ENCODE measurements at regions not wholly inside any gene's neighbourhood (a gene's known extent, or its start where the extent isn't known, plus 50 kb on each side); places are given as distances from the start of the nearest gene placed in this dataset.

GRCh38 chr5:125190232-125191087 is 444.0 kb upstream of the ZNF608 start:
- no peak for DNase-seq

DNA sequence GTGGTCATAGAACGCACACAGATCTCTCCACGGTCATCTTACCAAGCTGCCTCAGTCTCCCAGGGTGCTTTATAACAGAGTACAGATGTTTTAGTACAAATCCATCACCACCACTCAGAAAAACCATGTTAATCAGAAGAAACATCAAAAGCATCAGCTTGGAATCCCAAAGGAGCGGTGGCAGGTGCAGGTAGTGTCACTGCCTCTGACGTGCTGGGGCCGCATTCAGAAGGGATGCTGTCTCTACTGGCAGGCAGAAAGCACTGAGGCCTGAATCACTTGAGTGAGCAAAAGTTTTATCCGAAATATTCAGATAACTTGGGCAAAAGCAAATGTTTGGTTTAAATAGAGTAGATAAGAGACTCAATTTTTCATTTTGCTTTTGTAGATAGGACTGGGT is 448.4 kb upstream of the ZNF608 start:
- no peak for DNase-seq

DNA sequence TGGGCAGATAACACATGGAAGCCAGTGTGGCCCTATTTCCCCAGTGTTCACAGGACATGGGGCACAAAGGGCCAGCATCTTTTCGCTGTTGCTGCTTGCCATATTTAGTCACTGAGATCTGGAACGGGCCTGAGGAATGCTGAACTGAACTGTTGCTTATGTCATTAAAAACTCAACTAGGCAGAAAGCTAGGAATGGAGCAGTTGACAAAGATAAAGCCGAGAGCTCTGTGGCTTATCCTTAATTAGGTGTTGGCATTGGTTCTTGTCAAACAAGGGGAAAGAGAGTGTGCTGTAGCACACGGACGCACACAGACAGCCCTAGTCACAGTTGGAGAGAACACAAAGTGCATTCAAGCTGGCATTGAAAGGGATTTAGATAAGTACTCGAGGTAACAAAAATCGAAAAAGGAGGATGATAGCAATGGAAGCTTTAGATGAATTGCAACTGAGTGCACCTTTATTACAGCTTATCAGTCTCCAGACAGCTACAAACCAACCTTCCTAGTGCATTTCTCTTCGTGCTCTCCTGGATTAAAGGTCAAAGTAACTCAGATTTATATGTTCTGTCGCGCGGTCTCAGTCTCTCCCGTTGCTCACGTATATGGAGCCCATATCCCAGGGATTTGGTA is 450.2 kb upstream of the ZNF608 start:
- DNase-seq: no peak

DNA sequence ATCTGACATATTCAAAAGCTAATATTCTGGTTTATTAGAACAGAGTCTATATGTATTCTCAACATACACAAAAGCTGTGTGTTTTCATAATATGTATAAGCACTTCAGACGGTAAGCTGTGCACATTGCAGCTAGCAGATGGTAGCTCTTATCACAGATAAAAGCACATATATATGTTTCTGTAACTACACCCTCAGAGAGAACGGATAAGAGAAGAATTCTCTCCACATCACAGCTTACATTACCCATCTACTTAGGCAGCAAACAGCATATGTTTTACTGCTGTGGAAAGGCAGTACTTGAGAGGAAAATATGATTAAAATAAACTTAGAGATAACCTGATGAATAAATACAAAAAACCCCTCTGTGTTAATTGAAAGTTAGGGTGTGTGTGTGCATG is 450.9 kb upstream of the ZNF608 start:
- DNase-seq: no peak

- peak; percentile 88 for DNase-seq
These were observed 452.0 kb upstream of the ZNF608 start for GRCh38 chr5:125198270-125198974.

DNA sequence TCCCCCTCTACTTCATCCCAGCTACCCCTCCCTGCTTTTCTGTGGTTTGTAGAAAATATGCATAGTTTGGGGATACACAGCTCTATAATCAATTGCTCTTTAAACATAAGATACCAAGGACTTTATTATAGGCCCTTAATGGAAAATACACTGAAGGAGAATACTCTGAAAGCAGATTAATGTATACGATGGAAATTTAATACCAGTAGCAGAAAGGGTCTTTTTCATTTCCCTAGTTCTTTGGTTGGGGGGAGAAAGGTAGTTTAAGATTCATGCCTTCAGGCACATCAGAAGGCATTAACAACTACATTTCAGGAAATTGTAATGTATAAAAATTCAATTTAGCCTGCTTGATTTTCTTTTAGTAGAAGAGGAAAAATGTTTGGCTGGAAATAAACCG is 452.9 kb upstream of the ZNF608 start:
- DNase-seq: no peak

DNA sequence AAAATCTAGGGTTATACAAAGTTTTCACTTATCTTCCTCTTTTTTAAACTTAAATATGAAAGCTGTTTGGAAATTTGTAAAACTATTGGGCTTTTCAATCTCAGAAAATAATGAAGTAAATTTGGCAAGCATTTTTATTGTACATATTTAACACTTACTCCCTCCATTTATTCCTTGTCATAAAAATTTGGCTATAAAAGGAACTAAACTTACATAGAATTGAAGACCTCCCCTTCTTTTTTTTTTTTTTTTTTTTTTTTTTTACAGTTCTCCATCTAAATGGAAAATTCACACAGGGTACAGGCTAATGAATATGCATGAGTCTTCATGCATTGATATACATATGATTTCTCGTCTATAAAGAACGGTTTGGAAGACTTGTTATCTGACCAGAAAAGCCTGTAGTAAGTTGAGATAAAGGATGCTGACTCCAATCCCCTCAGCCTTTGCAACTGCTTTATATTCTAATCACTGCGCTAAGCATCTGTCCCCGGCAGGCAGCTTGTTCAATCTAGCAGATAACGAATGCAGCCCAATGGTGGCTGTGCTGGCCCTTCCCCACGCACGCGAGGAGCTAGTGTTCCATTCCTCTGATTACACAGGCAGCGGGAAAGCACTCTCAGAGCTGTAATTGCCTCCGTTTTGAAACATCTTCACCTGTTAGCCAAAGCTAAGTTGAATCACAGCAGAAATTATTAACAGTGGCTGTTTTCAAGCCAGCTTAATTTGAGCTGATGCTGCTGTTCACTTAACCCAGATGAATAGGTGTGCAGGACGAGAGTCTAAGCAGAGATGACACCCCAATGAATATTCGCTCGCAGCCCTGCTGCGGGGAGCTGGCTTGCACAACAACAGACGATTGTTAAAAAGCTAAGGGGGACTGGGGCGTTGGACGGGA is 453.8 kb upstream of the ZNF608 start:
- DNase-seq: peak; percentile 38

DNA sequence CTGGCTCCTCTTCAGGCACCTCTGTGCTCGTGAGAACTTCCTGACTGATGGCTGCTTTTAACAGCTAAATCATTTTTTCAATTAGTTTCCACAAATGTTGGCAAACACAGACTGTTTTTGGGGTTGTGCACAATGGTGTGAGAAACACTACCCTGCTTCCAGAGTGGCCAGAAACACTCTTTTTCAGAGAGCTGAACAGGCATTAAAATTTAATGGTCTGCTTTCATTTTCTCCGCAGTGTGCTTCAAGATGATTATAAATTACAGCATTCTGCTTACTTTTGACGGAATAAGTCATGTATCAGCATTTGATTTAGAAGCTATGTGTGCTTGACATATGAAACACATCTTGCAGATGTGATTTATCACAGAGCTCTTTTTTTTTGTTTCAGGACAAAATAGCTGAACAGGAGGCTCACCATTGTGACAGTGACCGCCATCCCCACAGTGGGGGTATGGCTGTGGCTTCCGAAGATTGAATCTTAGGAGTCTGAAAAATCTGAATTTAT is 454.5 kb upstream of the ZNF608 start:
- no peak for DNase-seq

- no peak for DNase-seq
These were observed 455.1 kb upstream of the ZNF608 start for GRCh38 chr5:125201446-125202052.

- no peak for DNase-seq
These were observed 455.9 kb upstream of the ZNF608 start for GRCh38 chr5:125202353-125202752.

DNA sequence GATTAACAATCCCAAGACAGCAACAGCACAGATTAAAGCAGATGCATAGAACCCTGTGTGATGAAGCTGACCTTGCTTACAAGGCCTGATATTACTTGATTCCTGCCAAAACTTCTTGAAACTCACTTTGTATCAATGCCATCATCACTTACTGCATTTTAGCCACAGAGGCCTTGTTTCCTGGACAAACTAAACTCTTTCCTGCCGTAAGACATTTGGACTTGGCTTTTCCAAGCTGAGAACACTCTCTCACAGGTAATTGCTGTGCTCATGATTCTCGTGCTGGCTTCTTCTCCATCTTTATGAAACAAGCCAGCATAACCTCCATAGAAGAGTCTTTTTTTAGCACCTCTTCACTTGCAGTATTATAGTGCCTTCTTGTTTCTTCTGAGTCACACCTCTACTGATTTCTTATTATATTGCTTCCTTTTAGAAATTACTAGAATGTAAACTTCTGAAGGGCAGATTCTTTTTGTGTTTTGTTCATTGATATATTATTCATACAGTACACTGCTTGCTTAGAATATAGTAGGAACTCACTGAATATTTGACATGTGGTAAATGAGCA is 456.5 kb upstream of the ZNF608 start:
- no peak for DNase-seq

DNA sequence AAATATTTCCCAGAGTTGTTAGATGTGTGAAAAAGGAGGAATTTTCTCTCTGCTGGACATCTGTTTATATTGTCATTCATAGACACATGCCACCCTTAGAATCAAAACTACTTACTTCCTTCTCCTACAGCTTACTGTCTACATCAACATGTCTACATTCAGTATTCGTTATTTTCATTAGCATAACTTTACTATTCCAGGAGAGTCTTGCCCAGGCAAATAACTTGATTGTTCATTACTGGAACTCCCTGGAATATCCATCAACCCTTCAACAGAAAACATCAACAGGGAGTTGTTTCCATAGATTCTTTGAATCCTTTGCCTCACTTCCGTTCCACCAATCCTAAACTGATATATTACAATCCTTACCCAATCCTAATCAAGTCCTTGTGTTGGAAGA is 457.5 kb upstream of the ZNF608 start:
- DNase-seq: no peak

GRCh38 chr5:125205601-125206225 is 459.3 kb upstream of the ZNF608 start:
- no peak for DNase-seq

DNA sequence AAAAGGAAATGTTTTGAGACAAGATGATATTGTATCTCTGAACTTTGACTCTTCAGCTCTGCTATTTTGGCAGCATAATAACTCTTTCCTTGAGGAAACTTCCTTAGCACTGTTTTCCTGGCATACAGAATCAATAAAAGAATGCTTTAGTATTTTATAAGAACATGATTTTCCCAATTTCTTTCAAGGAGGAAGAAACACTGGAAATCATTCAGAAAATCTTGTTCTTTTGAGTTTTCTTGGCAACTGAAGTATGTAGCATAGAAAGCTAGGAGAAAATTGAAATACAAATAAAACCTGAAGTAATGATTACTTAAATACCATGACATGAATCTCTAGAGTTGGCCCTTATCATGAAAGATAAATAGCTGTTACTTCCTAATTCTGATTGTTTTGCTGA is 461.4 kb upstream of the ZNF608 start:
- no peak for DNase-seq

DNA sequence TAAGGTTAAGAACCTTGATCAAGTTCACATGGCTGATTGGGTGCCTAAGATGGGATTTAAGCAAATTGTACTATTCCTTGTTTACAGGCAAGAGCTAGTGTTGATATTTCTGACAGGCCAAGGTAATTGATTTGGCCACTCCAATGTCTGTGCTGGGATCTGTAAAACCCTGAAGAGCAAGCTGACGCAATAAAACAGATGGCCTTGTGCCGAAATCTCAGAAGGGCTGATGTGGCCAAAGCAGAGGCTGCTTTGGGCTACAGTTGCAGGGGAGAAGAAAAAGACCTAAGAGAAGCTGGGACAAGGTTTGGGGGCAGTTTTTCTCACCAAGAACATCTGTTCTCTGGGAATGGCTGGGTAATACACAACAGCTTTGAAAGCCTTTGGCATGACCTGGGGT is 463.2 kb upstream of the ZNF608 start:
- DNase-seq: peak; percentile 18

DNA sequence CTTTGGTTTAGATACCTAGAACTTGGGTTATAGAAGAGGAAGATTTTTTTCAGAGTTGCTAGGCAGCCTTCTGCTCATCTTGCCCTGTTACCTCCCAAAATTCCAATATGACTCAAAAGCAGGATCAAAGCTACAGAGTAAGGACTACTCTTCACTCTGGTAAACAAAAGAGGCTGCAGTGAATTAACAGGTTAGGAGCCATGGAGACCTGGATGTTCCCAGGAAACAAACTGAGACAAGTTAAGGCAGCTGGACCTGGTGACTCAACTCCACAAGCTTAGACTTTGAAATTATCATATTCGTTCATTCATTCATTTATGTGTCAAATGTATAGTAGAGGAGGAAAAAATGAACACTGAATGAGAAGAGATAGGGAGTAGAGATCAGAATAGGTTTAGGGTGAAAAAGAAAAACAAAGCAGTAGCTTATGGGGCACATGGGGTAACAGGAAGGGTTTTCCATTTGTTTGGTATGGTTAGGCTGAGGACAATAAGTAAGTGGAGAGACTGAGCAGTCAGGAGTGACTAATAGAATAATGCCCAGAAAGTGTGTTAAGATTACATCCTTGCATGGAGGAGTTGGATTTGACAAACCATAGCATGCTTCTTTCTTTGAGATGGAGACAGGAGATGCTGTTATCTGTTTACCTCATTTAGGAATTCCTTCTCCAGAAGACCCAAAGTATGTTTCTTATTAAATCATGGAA is 464.0 kb upstream of the ZNF608 start:
- DNase-seq: no peak

GRCh38 chr5:125214080-125214479 is 467.6 kb upstream of the ZNF608 start:
- DNase-seq: no peak

GRCh38 chr5:125215593-125215992 is 469.2 kb upstream of the ZNF608 start:
- no peak for DNase-seq

GRCh38 chr5:125219710-125220109 is 473.3 kb upstream of the ZNF608 start:
- no peak for DNase-seq

- no peak for DNase-seq
These were observed 473.8 kb upstream of the ZNF608 start for GRCh38 chr5:125220284-125220683.
